Activated CD8-positive, alpha-beta T cell treated with anti-CD3 and anti-CD28 coated beads for 36 hours (primary cell): ENCODE measurements at regions not wholly inside any gene's neighbourhood (a gene's known extent, or its start where the extent isn't known, plus 50 kb on each side); places are given as distances from the start of the nearest gene placed in this dataset.

Source experiments
- ATAC-seq: fragments of 200-7000 bp; cut with Tn5 transposase; one replicate; pipeline ENCODE4 v1.10.0; 2021; ENCODE audit warnings: mild to moderate bottlenecking, moderate library complexity
- CTCF ChIA-PET: fragments of 350-600 bp; sonication (Branson Sonifier 250); formaldehyde crosslinking; loops from one replicate; lab custom pipeline; 2021; ENCODE audit warnings: antibody characterized with exemption; lab: Charles Lee
- POLR2A ChIA-PET: fragments of 350-600 bp; sonication (Branson Sonifier 250); formaldehyde crosslinking; loops from one replicate; lab custom pipeline; 2021; ENCODE audit warnings: antibody characterized with exemption; lab: Charles Lee
- DNase-seq: peaks from one replicate; pipeline ENCODE4 v3.0.0-alpha.2; 2020
- H3K27ac Mint-ChIP-seq: one replicate; pipeline ENCODE4 v1.8.0; 2021; ENCODE audit warnings: mild to moderate bottlenecking, mixed read lengths
- H3K27me3 Mint-ChIP-seq: one replicate; pipeline ENCODE4 v1.8.0; 2021; ENCODE audit warnings: mixed read lengths
- H3K36me3 Mint-ChIP-seq: one replicate; pipeline ENCODE4 v1.8.0; 2021; ENCODE audit warnings: low read depth, mixed read lengths
- H3K4me1 Mint-ChIP-seq: one replicate; pipeline ENCODE4 v1.8.0; 2021; ENCODE audit warnings: low read depth, mixed read lengths
- H3K4me3 Mint-ChIP-seq: one replicate; pipeline ENCODE4 v1.8.0; 2021; ENCODE audit warnings: mild to moderate bottlenecking, moderate library complexity, mixed read lengths
- H3K9me3 Mint-ChIP-seq: one replicate; pipeline ENCODE4 v1.8.0; 2021; ENCODE audit warnings: mixed read lengths
- intact Hi-C: fragments of 100-400 bp; cut with micrococcal nuclease; formaldehyde crosslinking; loops from one replicate; pipeline ENCODE4 v1.10.0; 2022
- TF ChIP-seq, protein P1 (sequence below): fragments of 200-600 bp; IDR thresholded peaks from one replicate; pipeline ENCODE4 v1.8.0; 2022; ENCODE audit warnings: antibody characterized with exemption, mild to moderate bottlenecking

DNA sequence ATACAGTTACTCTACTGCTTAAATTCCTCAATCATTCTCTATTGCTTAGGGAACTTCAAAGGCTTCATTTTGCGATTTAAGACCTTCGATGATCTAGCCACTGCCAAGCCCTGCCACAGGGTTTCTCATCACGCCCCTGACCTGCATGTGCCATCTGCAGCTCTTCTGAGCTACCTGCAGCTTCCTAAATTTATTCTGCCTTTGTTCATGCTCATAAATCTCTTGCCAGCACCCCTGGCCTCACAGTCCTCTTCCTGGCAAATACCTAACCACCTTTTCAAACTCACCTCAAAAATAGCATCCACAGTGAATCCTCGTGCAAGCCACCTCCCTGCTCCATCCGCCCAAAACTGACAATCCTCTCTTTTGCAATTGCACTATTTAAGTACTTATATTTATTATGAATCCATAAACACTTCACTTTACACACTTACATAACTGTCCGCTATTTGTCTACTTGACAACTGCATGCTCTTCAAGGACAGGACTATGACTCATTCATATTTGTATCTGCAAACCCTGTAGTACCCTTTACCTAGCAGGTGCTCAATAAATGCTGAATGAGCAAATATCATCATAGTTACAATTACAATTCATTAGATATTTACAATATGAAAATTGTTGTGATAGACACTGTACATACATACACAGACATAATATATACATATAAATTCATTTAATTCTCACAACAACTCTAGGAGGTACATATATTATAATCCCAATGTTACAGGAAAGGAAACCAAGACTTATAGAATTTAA lies 280.0 kb upstream of the RASGEF1B start:
- no peak overlapping the region for H3K4me3 Mint-ChIP-seq
- DNase-seq (no peak), ATAC-seq (no peak)
- H3K4me1 Mint-ChIP-seq: peaks cover 15% of the 10 kb centered on the region
- TF ChIP-seq, protein P1, sequence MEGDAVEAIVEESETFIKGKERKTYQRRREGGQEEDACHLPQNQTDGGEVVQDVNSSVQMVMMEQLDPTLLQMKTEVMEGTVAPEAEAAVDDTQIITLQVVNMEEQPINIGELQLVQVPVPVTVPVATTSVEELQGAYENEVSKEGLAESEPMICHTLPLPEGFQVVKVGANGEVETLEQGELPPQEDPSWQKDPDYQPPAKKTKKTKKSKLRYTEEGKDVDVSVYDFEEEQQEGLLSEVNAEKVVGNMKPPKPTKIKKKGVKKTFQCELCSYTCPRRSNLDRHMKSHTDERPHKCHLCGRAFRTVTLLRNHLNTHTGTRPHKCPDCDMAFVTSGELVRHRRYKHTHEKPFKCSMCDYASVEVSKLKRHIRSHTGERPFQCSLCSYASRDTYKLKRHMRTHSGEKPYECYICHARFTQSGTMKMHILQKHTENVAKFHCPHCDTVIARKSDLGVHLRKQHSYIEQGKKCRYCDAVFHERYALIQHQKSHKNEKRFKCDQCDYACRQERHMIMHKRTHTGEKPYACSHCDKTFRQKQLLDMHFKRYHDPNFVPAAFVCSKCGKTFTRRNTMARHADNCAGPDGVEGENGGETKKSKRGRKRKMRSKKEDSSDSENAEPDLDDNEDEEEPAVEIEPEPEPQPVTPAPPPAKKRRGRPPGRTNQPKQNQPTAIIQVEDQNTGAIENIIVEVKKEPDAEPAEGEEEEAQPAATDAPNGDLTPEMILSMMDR: no peak
- CTCF ChIA-PET: no interaction called here
- H3K27me3 Mint-ChIP-seq: no peaks in the 10 kb centered on the region
- intact Hi-C loops: no loop called here
- POLR2A ChIA-PET: no interaction called here
- no peak overlapping the region for H3K27ac Mint-ChIP-seq
- H3K9me3 Mint-ChIP-seq: no peaks in the 10 kb centered on the region
- H3K36me3 Mint-ChIP-seq: no peaks in the 10 kb centered on the region

DNA sequence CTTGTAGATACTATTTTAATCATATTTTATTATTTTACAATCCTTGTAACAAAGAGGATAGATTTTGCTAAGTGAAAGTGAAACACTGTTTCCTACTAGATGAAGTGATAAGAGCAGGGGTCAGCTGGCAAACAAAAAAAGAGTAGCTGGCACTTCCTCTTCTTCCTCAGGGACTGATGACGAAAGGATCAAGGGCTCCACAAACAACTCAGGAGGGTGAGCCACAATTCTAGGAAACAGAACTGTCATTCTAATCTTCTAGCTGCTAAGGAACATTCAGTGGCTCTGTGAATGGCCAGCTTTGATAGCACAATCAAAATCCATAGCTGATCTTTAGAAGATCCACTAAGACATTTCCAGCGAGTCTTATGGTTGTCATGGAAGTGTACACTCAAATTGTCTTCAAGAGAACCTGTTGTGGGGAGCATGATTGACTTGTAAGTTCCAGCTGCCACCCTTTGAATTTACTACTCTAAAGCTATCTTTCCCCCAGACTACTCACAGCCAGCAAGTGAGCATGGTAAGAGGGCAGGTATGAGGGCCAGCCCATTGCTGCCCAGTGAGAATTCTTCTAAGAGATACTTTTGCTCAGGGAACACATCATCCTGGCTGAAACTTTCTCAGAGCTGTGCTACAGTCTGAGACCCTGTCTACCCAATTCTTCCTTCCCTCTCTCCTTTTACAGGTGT lies 275.7 kb upstream of the RASGEF1B start:
- ChIA-PET CTCF (interaction anchor here (1.1 kb wide), 1 partner anchor 97 kb away, joined by 3 read pairs; no protein-coding TSS in a partner anchor), POLR2A (interaction anchor here (1.2 kb wide), 1 partner anchor 129 kb away, joined by 3 read pairs; no protein-coding TSS in a partner anchor)
- DNase-seq (no peak), ATAC-seq (no peak)
- no peak overlapping the region for H3K4me3 Mint-ChIP-seq
- no peak overlapping the region for H3K27ac Mint-ChIP-seq
- intact Hi-C loops: loop anchor here (10.0 kb wide), 1 partner anchor 283 kb away; no protein-coding TSS in a partner anchor
- H3K36me3 Mint-ChIP-seq: no peaks in the 10 kb centered on the region
- TF ChIP-seq, protein P1: no peak
- H3K9me3 Mint-ChIP-seq: no peaks in the 10 kb centered on the region
- H3K4me1 Mint-ChIP-seq: peaks cover 2% of the 10 kb centered on the region
- H3K27me3 Mint-ChIP-seq: no peaks in the 10 kb centered on the region

DNA sequence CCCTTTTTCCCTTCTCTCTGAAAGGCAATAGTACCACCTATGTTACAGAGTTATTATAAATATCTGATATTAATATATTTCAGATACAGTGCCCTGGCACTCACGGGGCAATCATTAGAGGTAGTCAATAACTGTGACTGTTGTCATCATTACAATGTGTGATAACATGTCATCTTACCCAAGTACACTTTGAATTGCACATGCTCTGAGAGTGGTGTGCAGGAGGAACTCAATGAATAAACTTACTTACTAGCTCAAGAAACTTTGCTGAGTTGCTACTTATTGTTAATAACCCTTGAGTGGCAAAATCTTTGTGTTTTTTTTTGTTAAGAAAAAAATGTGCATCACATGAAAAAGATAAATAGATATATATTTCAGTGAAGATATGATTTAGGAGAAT lies 275.1 kb upstream of the RASGEF1B start:
- TF ChIP-seq, protein P1: no peak
- Mint-ChIP-seq H3K36me3 (no peaks in the 10 kb centered on the region), H3K27ac (no peak overlapping the region), H3K9me3 (no peaks in the 10 kb centered on the region), H3K4me1 (peaks cover 2% of the 10 kb centered on the region), H3K4me3 (no peak overlapping the region), H3K27me3 (no peaks in the 10 kb centered on the region)
- ChIA-PET POLR2A (interaction anchor here (0.6 to 1.2 kb wide), 2 partner anchors 129 to 947 kb away, joined by 3 read pairs; no protein-coding TSS in a partner anchor), CTCF (interaction anchor here (0.7 kb wide), 1 partner anchor 12 kb away, joined by 3 read pairs; no protein-coding TSS in a partner anchor)
- DNase-seq: no peak
- ATAC-seq: no peak
- intact Hi-C loops: loop anchor here (10.0 kb wide), 1 partner anchor 282 kb away; no protein-coding TSS in a partner anchor

DNA sequence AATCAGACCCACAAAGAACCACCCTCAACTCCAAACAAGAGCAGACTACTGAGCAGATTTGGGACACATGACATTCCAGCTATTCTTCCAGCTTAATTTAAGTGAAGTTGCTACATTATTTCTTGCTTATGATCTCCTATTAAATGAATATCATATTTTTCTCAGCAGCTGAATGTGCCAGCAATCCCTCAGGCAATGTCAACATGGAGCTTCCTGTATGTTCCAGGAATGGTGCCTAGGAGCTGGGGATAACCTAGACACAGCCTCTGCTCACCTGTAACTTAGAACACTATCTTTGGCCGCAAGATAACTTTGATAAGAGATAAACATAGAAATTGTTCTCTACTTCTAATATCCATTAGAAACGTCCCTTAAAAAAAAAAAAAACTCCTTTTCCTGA lies 274.4 kb upstream of the RASGEF1B start:
- H3K27ac Mint-ChIP-seq: no peak overlapping the region
- peaks cover 2% of the 10 kb centered on the region for H3K4me1 Mint-ChIP-seq
- POLR2A ChIA-PET: no interaction called here
- CTCF ChIA-PET: no interaction called here
- intact Hi-C loops: loop anchor here (10.0 kb wide), 1 partner anchor 281 kb away; no protein-coding TSS in a partner anchor
- no peak overlapping the region for H3K4me3 Mint-ChIP-seq
- H3K27me3 Mint-ChIP-seq: no peaks in the 10 kb centered on the region
- ATAC-seq (no peak), DNase-seq (no peak)
- TF ChIP-seq, protein P1: no peak
- no peaks in the 10 kb centered on the region for H3K9me3 Mint-ChIP-seq
- H3K36me3 Mint-ChIP-seq: no peaks in the 10 kb centered on the region
